ENCODE measurements at regions not wholly inside any gene's neighbourhood (a gene's known extent, or its start where the extent isn't known, plus 50 kb on each side); places are given as distances from the start of the nearest gene placed in this dataset.

DNA sequence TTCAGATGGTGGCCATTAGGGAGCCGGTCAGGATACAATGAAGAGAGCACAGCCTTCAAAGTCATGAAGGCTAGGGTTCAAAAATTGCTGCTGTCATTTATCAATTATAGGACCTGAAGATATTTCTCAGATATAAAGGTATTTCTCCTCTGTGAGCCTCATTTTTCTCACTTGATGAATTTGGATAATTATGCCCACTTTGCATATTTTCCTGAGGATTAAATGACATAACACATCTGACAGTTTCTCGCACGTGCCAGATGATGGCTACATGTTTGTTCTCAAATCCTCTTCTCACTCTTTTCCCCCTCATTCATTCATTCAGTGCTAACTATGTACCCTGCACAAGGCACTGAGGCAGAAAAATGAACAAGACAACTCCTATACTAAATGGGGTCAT lies 391.6 kb downstream of the INHBA start:
- Histone ChIP-seq H3K27ac (ENCODE audit: low read depth, low read length) (no peak overlapping the region), H3K27me3 (ENCODE audit: control insufficient read depth, insufficient read depth, low read length) (no peaks in the 10 kb centered on the region), H3K9ac (ENCODE audit: low read length) (no peak overlapping the region), H3K4me3 (ENCODE audit: low read length) (no peak overlapping the region), H3K36me3 (ENCODE audit: control insufficient read depth, insufficient read depth, low read length) (no peaks in the 10 kb centered on the region), H3K4me1 (ENCODE audit: control insufficient read depth, insufficient read depth, low read length) (no peaks in the 10 kb centered on the region)

DNA sequence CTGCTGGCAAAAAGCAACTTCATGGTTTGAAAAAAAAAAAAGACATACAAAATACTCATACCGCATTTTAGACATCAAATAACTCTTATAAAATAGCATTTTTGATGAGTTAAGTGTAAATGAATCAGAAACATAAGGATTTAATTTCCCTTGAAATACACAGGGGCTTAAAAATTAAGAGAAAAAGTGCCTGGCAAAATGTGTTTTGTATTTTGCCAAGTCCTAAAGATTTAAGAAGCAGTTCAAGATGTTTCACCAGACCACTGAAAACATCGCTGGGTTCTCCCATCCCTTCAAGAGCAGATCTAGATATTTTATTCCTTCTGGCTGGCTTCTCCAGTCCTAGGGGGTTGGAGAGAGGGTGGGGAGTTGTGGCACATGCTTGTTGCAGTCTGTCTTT lies 396.4 kb downstream of the INHBA start:
- Histone ChIP-seq H3K4me3 (ENCODE audit: low read length) (no peak overlapping the region), H3K27ac (ENCODE audit: low read depth, low read length) (no peak overlapping the region), H3K27me3 (ENCODE audit: control insufficient read depth, insufficient read depth, low read length) (no peaks in the 10 kb centered on the region), H3K36me3 (ENCODE audit: control insufficient read depth, insufficient read depth, low read length) (no peaks in the 10 kb centered on the region), H3K9ac (ENCODE audit: low read length) (no peak overlapping the region), H3K4me1 (ENCODE audit: control insufficient read depth, insufficient read depth, low read length) (no peaks in the 10 kb centered on the region)

DNA sequence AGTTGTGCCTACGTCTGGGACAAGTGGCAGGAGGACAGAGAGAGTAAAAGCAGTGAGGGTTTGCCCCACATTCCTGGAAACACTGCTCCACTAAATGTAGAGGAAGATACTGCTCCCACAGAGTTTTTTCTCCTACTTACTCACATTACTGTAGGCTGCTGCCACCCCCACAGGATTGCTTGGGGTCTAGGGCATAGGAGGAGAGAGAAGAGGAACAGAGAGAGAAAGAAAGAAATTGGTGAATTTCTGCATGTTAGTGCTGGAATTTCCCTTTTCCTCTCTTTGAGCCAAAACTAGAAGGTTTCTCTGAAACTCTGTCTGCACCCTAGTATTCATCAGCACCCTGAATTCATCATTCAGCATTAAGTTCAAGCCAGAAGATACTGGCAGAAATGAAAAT lies 397.9 kb downstream of the INHBA start:
- Histone ChIP-seq H3K9ac (ENCODE audit: low read length) (no peak overlapping the region), H3K27me3 (ENCODE audit: control insufficient read depth, insufficient read depth, low read length) (no peaks in the 10 kb centered on the region), H3K27ac (ENCODE audit: low read depth, low read length) (no peak overlapping the region), H3K36me3 (ENCODE audit: control insufficient read depth, insufficient read depth, low read length) (no peaks in the 10 kb centered on the region), H3K4me3 (ENCODE audit: low read length) (no peak overlapping the region), H3K4me1 (ENCODE audit: control insufficient read depth, insufficient read depth, low read length) (no peaks in the 10 kb centered on the region)

DNA sequence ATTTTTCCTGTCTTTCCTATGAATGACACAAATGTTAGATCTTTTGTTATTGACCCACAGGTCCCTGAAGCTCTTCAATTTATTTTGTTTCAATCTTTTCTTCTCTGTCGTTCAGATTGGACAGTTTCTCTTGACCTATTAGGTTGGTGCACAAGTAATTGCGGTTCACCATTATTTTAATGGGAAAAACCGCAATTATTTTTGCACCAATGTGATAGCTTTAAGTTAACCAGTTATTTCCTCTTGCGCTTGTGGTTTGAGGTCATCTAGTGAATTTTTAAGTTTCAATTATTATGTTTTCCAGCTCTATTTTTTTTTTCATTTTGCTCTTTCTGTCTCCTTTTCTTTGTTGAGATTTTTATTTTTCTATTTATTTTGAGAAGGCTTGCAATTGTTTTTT lies 399.2 kb downstream of the INHBA start:
- Histone ChIP-seq H3K36me3 (ENCODE audit: control insufficient read depth, insufficient read depth, low read length) (no peaks in the 10 kb centered on the region), H3K4me3 (ENCODE audit: low read length) (no peak overlapping the region), H3K27ac (ENCODE audit: low read depth, low read length) (no peak overlapping the region), H3K4me1 (ENCODE audit: control insufficient read depth, insufficient read depth, low read length) (no peaks in the 10 kb centered on the region), H3K9ac (ENCODE audit: low read length) (no peak overlapping the region), H3K27me3 (ENCODE audit: control insufficient read depth, insufficient read depth, low read length) (no peaks in the 10 kb centered on the region)

DNA sequence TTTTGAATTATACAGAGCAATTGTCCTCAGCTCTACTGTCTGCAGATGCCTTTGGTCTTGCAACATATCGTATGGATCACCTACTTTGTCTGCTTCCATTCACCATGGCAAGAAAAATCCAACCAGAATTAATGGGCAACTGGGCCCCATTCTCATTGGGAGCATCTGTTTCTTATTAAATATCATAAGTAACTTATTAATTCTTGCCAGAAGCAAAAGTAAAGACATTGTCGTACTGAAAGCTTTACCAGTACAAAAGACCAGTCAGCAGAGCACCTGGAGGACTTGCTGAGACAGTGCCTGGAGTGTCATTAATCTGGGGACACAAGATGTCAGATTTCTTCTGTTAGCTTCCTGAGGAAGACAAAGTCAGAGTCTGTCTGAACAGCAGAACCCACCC lies 404.5 kb downstream of the INHBA start:
- Histone ChIP-seq H3K4me3 (ENCODE audit: low read length) (no peak overlapping the region), H3K4me1 (ENCODE audit: control insufficient read depth, insufficient read depth, low read length) (no peaks in the 10 kb centered on the region), H3K27me3 (ENCODE audit: control insufficient read depth, insufficient read depth, low read length) (no peaks in the 10 kb centered on the region), H3K9ac (ENCODE audit: low read length) (no peak overlapping the region), H3K27ac (ENCODE audit: low read depth, low read length) (no peak overlapping the region), H3K36me3 (ENCODE audit: control insufficient read depth, insufficient read depth, low read length) (no peaks in the 10 kb centered on the region)

DNA sequence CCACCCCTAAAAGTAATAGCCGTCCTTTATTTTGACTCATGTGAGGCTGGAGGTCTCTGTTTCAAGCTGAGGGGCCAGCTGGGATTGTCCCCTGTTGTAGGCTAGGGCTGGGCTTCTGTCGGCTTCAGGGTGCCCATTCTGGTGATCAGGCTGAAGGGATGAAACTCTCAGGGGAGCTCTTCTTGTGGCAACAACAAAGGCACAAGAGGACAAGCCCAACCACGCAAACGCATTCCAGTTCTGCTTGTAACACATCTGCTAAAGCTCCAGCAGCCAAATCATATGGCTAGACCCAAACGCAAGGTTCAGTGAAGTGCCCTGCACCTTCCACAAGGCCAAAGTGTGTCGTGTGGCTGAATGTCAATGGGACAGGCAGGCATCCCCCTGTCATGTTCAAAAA lies 405.7 kb downstream of the INHBA start:
- H3K9ac ChIP-seq (ENCODE audit: low read length): no peak overlapping the region
- H3K36me3 ChIP-seq (ENCODE audit: control insufficient read depth, insufficient read depth, low read length): no peaks in the 10 kb centered on the region
- no peaks in the 10 kb centered on the region for H3K27me3 ChIP-seq (ENCODE audit: control insufficient read depth, insufficient read depth, low read length)
- no peak overlapping the region for H3K4me3 ChIP-seq (ENCODE audit: low read length)
- no peak overlapping the region for H3K27ac ChIP-seq (ENCODE audit: low read depth, low read length)
- no peaks in the 10 kb centered on the region for H3K4me1 ChIP-seq (ENCODE audit: control insufficient read depth, insufficient read depth, low read length)

DNA sequence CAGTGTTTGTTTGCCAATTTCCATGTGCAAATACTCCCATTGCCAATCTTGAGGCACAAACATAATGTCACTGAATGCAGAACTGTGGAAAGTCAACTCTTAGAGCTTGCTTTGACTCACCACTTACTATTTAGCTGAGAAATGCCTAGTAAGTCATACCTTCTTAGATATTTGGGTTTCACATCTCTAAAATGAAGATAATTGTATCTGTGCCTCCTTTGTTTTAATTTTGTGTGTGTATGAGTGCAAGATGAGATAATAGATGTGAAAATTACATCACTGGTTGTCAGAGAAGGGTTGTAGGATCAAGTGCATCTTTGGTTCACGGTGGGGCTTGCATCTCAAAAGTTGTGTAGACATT lies 407.5 kb downstream of the INHBA start:
- Histone ChIP-seq H3K36me3 (ENCODE audit: control insufficient read depth, insufficient read depth, low read length) (no peaks in the 10 kb centered on the region), H3K27me3 (ENCODE audit: control insufficient read depth, insufficient read depth, low read length) (no peaks in the 10 kb centered on the region), H3K27ac (ENCODE audit: low read depth, low read length) (no peak overlapping the region), H3K9ac (ENCODE audit: low read length) (no peak overlapping the region), H3K4me3 (ENCODE audit: low read length) (no peak overlapping the region), H3K4me1 (ENCODE audit: control insufficient read depth, insufficient read depth, low read length) (no peaks in the 10 kb centered on the region)

DNA sequence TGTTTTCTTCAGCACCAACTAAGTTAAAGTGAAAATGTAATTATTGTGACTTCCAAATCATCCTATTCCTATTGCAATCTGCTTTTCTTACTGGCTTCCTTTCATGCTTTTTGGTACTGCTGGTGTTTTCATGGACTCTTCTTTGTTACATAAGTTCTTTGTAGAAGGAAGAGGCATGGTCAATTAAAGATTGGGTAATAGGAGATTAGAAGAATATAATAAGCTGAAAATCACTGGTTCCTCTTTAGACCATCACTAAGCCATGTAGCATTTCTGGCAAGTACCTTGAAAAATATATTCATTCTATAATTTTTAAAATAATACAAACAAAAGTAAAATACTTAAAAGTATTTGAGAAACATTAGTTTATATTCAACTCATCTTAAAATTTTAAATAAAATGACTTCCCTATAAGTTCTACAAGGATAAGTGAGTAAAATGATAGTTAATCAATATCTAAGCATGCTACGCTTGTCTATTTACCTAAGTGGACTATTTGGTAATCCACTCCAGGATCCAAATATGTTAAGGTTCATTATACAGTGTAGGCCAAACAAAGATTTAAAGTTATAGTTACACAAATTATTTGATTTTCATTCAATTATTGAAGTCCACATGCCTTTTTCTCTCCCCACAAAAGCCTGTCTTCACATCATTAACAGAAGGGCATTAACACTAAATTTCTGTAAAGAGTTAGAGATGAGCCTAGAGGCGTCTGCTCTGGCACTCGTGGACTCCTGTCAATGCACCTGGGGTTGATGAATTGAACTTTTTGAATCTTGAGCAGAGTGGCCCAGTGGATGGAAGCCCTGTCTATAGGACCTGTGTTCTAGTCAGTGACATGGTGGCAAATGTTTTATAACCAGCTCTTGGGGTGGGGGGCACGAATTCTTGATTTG lies 408.1 kb downstream of the INHBA start:
- H3K4me1 ChIP-seq (ENCODE audit: control insufficient read depth, insufficient read depth, low read length): no peaks in the 10 kb centered on the region

DNA sequence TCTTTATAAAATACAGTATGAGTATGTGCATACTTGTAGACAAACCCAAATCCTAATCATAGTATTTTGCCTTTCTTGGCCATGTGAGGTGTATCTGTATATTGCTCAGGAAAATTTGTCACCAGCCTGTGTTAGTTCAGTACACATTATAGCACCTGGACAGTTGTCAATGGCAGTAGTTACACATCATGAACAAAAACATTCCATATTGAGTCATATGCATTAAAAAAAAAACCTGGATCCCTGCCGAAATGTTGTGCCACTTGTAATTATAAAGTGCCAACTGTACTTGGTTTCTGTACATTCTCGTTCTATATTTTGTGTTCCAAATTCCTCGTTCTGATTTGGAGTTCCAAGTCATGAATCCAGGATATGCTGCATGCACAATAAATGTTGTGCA lies 410.4 kb downstream of the INHBA start:
- H3K36me3 ChIP-seq (ENCODE audit: control insufficient read depth, insufficient read depth, low read length): no peaks in the 10 kb centered on the region
- H3K27ac ChIP-seq (ENCODE audit: low read depth, low read length): no peak overlapping the region
- H3K4me3 ChIP-seq (ENCODE audit: low read length): no peak overlapping the region
- no peaks in the 10 kb centered on the region for H3K27me3 ChIP-seq (ENCODE audit: control insufficient read depth, insufficient read depth, low read length)
- no peak overlapping the region for H3K9ac ChIP-seq (ENCODE audit: low read length)
- no peaks in the 10 kb centered on the region for H3K4me1 ChIP-seq (ENCODE audit: control insufficient read depth, insufficient read depth, low read length)

More for the DNA sequence above, 408.1 kb downstream of the INHBA start:
- H3K27ac ChIP-seq (ENCODE audit: low read depth, low read length): no peak overlapping the region
- no peaks in the 10 kb centered on the region for H3K36me3 ChIP-seq (ENCODE audit: control insufficient read depth, insufficient read depth, low read length)
- no peak overlapping the region for H3K9ac ChIP-seq (ENCODE audit: low read length)
- no peak overlapping the region for H3K4me3 ChIP-seq (ENCODE audit: low read length)
- H3K27me3 ChIP-seq (ENCODE audit: control insufficient read depth, insufficient read depth, low read length): no peaks in the 10 kb centered on the region

DNA sequence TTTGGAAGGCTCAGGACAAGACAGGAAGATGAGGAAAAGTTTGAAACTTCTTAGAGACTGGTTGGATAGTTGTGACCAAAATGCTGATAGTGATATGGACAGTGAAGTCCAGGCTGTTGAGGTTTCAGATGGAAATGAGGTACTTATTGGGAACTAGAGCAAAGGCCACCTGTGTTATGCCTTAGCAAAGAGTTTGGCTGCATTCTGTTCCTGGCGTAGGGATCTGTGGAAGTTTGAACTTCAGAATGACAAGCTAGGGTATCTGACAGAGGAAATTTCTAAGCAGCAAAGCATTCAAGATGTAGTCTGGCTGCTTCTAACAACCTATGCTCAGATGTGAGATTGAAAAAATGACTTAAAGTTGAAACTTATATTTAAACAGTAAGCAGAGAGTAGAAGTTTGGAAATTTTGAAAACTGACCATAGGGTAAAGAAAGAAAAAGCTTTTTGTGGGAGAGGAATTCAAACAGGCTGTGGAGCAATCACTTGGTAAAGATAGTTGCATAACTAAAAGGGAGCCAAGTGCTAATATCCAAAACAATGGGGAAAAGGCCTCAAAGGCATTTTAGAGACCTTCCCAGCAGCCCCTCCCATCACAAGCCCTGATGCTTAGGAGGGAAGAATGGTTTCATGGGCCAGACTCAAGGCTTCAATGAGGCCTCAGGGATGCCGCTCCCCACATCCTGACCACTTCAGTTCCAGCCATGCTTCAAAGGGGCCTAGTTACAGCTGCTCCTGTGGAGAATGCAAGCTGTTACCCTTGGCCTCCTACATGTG lies 415.1 kb downstream of the INHBA start:
- no peaks in the 10 kb centered on the region for H3K27me3 ChIP-seq (ENCODE audit: control insufficient read depth, insufficient read depth, low read length)
- H3K4me3 ChIP-seq (ENCODE audit: low read length): no peak overlapping the region
- no peaks in the 10 kb centered on the region for H3K36me3 ChIP-seq (ENCODE audit: control insufficient read depth, insufficient read depth, low read length)
- H3K4me1 ChIP-seq (ENCODE audit: control insufficient read depth, insufficient read depth, low read length): no peaks in the 10 kb centered on the region
- H3K27ac ChIP-seq (ENCODE audit: low read depth, low read length): no peak overlapping the region
- no peak overlapping the region for H3K9ac ChIP-seq (ENCODE audit: low read length)

DNA sequence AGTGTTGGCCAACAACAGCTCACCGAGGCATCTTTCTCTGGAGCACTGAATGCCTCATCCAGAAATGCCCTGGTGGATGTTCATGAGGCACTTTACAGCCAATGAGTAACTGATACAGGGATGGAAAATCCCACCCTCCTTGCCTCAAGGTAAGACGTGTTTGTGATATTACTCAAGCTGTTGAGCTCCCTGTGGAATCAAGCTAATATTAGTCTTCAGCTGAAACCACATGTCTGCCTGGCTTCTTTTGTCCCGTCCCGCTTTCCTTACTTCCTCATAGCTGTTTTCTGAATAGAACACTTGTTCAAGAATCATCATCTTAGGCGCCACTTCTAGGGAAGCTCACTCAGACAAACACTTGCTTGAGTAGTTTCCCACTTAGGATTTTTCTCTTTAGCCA lies 422.4 kb downstream of the INHBA start:
- no peak overlapping the region for H3K4me3 ChIP-seq (ENCODE audit: low read length)
- no peaks in the 10 kb centered on the region for H3K4me1 ChIP-seq (ENCODE audit: control insufficient read depth, insufficient read depth, low read length)
- no peak overlapping the region for H3K9ac ChIP-seq (ENCODE audit: low read length)
- H3K27me3 ChIP-seq (ENCODE audit: control insufficient read depth, insufficient read depth, low read length): no peaks in the 10 kb centered on the region
- no peaks in the 10 kb centered on the region for H3K36me3 ChIP-seq (ENCODE audit: control insufficient read depth, insufficient read depth, low read length)
- no peak overlapping the region for H3K27ac ChIP-seq (ENCODE audit: low read depth, low read length)

DNA sequence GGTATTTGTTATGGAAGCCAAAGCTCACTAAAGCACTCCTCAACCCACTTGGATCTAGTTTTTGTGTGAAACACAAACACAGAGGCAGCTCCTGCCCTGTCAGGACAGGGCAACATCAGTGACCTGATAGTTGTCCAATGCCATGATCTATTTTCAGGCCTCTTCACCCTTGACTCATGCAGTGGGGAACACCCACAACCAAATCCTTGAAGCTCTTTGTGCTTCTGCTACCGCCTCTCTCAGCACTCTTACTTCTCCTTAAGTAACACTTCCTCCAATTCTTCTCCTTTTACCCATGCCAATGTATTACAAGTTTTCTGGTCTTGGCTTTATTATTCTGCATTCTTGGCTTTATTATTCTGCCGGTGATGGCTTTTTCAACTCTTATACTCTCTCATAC lies 425.3 kb downstream of the INHBA start:
- Histone ChIP-seq H3K36me3 (ENCODE audit: control insufficient read depth, insufficient read depth, low read length) (no peaks in the 10 kb centered on the region), H3K4me3 (ENCODE audit: low read length) (no peak overlapping the region), H3K4me1 (ENCODE audit: control insufficient read depth, insufficient read depth, low read length) (no peaks in the 10 kb centered on the region), H3K27me3 (ENCODE audit: control insufficient read depth, insufficient read depth, low read length) (no peaks in the 10 kb centered on the region), H3K27ac (ENCODE audit: low read depth, low read length) (no peak overlapping the region), H3K9ac (ENCODE audit: low read length) (no peak overlapping the region)

DNA sequence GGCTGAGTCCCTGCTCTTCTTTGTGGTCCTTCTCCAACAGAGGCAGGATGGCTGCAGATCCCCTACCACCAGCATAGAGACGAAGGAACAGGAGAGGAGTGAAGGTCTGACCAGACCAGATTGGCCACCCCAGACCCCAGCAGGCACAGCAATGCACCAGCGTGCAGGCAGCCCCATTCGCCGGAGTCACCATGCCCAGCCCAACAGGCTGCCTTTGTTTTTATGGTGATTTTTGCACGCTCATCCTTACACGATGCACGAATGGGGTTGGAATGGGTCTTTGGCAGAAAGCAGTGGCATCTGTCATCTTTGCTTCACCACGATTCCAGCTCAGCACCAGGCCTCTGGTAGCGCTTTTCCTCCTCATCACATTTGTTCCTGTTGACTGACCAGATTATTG lies 427.6 kb downstream of the INHBA start:
- H3K9ac ChIP-seq (ENCODE audit: low read length): no peak overlapping the region
- no peaks in the 10 kb centered on the region for H3K27me3 ChIP-seq (ENCODE audit: control insufficient read depth, insufficient read depth, low read length)
- no peak overlapping the region for H3K27ac ChIP-seq (ENCODE audit: low read depth, low read length)
- no peaks in the 10 kb centered on the region for H3K4me1 ChIP-seq (ENCODE audit: control insufficient read depth, insufficient read depth, low read length)
- no peaks in the 10 kb centered on the region for H3K36me3 ChIP-seq (ENCODE audit: control insufficient read depth, insufficient read depth, low read length)
- H3K4me3 ChIP-seq (ENCODE audit: low read length): no peak overlapping the region

Measured in rectal smooth muscle tissue (tissue), 1 donor.